ENCODE measurements at regions not wholly inside any gene's neighbourhood (a gene's known extent, or its start where the extent isn't known, plus 50 kb on each side); places are given as distances from the start of the nearest gene placed in this dataset.

DNA sequence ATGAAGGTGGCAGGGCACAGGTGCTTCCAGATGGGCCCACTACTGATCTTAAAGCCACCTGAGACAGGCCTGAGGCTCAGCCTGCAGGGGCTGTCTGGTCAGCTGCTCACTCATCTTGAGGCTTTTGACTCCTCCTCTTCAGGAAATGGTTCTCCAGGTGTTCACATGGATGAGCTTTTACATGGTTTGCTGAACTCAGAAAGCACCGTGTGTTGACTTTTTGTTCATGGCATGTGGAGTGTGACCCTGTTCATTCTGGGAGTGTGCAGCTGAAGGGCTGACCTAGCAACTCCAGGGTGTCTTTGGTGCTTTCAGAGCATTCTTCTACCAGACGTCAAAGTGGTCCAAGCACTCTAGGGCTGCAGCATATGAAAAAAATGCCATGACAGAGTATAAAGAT, 111.1 kb downstream of the CCNG2 start:
- TF ChIP-seq CTCF (IDR thresholded peaks at IDR 0.05) (no peak), ZFP36 (IDR thresholded peaks at IDR 0.05; ENCODE audit: borderline replicate concordance, partially characterized antibody) (no peak), FOSB (CRISPR knock-in tag; IDR thresholded peaks at IDR 0.05) (no peak), EP300 (IDR thresholded peaks at IDR 0.05) (no peak), KDM5A (IDR thresholded peaks at IDR 0.05) (no peak), TP53 (CRISPR knock-in tag; IDR thresholded peaks at IDR 0.05) (no peak)
